MCF 10A (cell line): ENCODE measurements at regions not wholly inside any gene's neighbourhood (a gene's known extent, or its start where the extent isn't known, plus 50 kb on each side); places are given as distances from the start of the nearest gene placed in this dataset.

ENCODE experiments used
- BruUV-seq: library from RNA; stranded (reverse); fragments of 400-500 nt; replicated peaks from 2 replicates; lab custom pipeline; 2021; lab: Mats Ljungman, UMichigan
- CTCF ChIA-PET: fragments of 300-600 bp; sonication (Branson Sonifier 250); formaldehyde crosslinking; extraction: SDS; loops from one replicate; lab custom pipeline; 2021; ENCODE audit warnings: antibody characterized with exemption, inconsistent platforms; lab: Yijun Ruan, JAX
- POLR2A ChIA-PET: fragments of 300-600, 350-650 bp; sonication (Branson Sonifier 250); formaldehyde crosslinking; extraction: SDS; loops from one replicate; lab custom pipeline; 2020; ENCODE audit warnings: antibody characterized with exemption, inconsistent platforms; lab: Yijun Ruan, JAX
- DNase-seq: peaks from one replicate; pipeline ENCODE4 v3.0.0-alpha.2; 2018; ENCODE audit not compliant: unreplicated experiment
- H3K27ac Mint-ChIP-seq: one replicate; pipeline ENCODE4 v1.8.0; 2022; ENCODE audit warnings: mild to moderate bottlenecking, low read depth, mixed read lengths; ENCODE audit not compliant: unreplicated experiment
- H3K27me3 Mint-ChIP-seq: one replicate; pipeline ENCODE4 v1.8.0; 2022; ENCODE audit warnings: mixed read lengths; ENCODE audit not compliant: insufficient read depth, unreplicated experiment
- H3K36me3 Mint-ChIP-seq: one replicate; pipeline ENCODE4 v1.8.0; 2022; ENCODE audit warnings: mild to moderate bottlenecking, moderate library complexity, mixed read lengths; ENCODE audit not compliant: insufficient read depth, unreplicated experiment
- H3K4me1 Mint-ChIP-seq: one replicate; pipeline ENCODE4 v1.8.0; 2022; ENCODE audit warnings: mixed read lengths; ENCODE audit not compliant: insufficient read depth, unreplicated experiment
- H3K4me3 Mint-ChIP-seq: one replicate; pipeline ENCODE4 v1.8.0; 2022; ENCODE audit warnings: mild to moderate bottlenecking, moderate library complexity, mixed read lengths; ENCODE audit not compliant: unreplicated experiment
- H3K9me3 Mint-ChIP-seq: one replicate; pipeline ENCODE4 v1.8.0; 2022; ENCODE audit warnings: mixed read lengths; ENCODE audit not compliant: unreplicated experiment
- intact Hi-C: fragments of 100-400 bp; cut with micrococcal nuclease; formaldehyde crosslinking; loops from 2 replicates; pipeline ENCODE4 v1.14.1; 2022
- TF ChIP-seq, protein P1 (sequence below): fragments of 200-600 bp; IDR thresholded peaks from one replicate; pipeline ENCODE4 v1.8.0; 2022; ENCODE audit warnings: antibody characterized with exemption, mild to moderate bottlenecking; ENCODE audit not compliant: unreplicated experiment

DNA sequence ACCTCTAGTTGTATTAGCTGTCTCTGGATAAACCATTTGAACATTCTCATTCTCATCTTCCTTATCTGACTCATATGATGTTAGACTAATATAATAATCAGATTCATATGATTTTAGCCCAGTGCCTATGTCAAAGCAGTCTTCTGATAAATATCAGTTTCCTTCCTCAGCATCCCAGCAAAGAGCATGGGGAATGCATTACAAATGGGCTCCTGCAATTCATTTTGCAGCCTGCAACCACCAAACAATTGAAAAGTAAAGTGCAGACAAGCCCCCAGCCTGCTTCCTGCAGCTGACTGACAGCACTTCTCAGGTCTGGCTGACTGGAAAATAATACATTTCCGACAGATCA lies 78.2 kb upstream of the STAC start:
- ChIA-PET CTCF (interaction anchor here (0.6 kb wide), 1 partner anchor 403 kb away, joined by 3 read pairs; no protein-coding TSS in a partner anchor), POLR2A (interaction anchor here (0.6 kb wide), 1 partner anchor 172 kb away, joined by 3 read pairs; no protein-coding TSS in a partner anchor)
- H3K4me1 Mint-ChIP-seq: peaks cover under 1% of the 10 kb centered on the region
- H3K4me3 Mint-ChIP-seq: no peak overlapping the region
- H3K27me3 Mint-ChIP-seq: no peaks in the 10 kb centered on the region
- no peaks in the 10 kb centered on the region for H3K36me3 Mint-ChIP-seq
- TF ChIP-seq, protein P1, sequence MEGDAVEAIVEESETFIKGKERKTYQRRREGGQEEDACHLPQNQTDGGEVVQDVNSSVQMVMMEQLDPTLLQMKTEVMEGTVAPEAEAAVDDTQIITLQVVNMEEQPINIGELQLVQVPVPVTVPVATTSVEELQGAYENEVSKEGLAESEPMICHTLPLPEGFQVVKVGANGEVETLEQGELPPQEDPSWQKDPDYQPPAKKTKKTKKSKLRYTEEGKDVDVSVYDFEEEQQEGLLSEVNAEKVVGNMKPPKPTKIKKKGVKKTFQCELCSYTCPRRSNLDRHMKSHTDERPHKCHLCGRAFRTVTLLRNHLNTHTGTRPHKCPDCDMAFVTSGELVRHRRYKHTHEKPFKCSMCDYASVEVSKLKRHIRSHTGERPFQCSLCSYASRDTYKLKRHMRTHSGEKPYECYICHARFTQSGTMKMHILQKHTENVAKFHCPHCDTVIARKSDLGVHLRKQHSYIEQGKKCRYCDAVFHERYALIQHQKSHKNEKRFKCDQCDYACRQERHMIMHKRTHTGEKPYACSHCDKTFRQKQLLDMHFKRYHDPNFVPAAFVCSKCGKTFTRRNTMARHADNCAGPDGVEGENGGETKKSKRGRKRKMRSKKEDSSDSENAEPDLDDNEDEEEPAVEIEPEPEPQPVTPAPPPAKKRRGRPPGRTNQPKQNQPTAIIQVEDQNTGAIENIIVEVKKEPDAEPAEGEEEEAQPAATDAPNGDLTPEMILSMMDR: no peak
- H3K27ac Mint-ChIP-seq: no peak overlapping the region
- BruUV-seq: no TSS peak
- intact Hi-C loops: no loop called here
- no peaks in the 10 kb centered on the region for H3K9me3 Mint-ChIP-seq
- DNase-seq: no peak

- no TSS peak for BruUV-seq
- no peak overlapping the region for H3K27ac Mint-ChIP-seq
- H3K36me3 Mint-ChIP-seq: no peaks in the 10 kb centered on the region
- no peak overlapping the region for H3K4me3 Mint-ChIP-seq
- H3K27me3 Mint-ChIP-seq: no peaks in the 10 kb centered on the region
- ChIA-PET POLR2A (interaction anchor here (0.6 kb wide), 1 partner anchor 172 kb away, joined by 3 read pairs; no protein-coding TSS in a partner anchor), CTCF (interaction anchor here (0.6 kb wide), 1 partner anchor 403 kb away, joined by 3 read pairs; no protein-coding TSS in a partner anchor)
- no peaks in the 10 kb centered on the region for H3K9me3 Mint-ChIP-seq
- no peak for DNase-seq
- no peaks in the 10 kb centered on the region for H3K4me1 Mint-ChIP-seq
- intact Hi-C loops: no loop called here
- TF ChIP-seq, protein P1: no peak
Measured at GRCh38 chr3:36302626-36303025, 77.7 kb upstream of the STAC start.

DNA sequence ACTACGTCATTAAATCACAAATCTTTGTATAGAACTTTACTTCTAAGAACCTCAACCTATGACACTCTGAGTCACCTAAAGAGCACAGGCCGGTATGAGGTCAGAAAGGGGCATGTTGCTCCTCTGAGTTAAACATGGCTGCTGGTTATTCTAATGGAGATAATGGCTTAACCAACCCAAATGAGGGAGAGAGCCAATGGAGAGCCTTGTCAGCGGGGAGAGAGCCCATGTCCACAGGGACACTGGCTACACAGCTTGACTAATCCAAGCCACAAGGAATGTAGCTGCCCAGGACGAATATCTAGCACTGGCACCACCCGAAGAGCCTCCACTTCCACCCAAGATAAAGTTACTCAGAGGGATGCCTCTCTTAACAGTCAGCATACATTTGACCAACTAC lies 77.0 kb upstream of the STAC start:
- no peaks in the 10 kb centered on the region for H3K36me3 Mint-ChIP-seq
- H3K27me3 Mint-ChIP-seq: no peaks in the 10 kb centered on the region
- no peak overlapping the region for H3K27ac Mint-ChIP-seq
- H3K9me3 Mint-ChIP-seq: no peaks in the 10 kb centered on the region
- no peak for DNase-seq
- BruUV-seq: no TSS peak
- CTCF ChIA-PET: no interaction called here
- no peak overlapping the region for H3K4me3 Mint-ChIP-seq
- no peaks in the 10 kb centered on the region for H3K4me1 Mint-ChIP-seq
- POLR2A ChIA-PET: no interaction called here
- TF ChIP-seq, protein P1: no peak
- intact Hi-C loops: no loop called here

DNA sequence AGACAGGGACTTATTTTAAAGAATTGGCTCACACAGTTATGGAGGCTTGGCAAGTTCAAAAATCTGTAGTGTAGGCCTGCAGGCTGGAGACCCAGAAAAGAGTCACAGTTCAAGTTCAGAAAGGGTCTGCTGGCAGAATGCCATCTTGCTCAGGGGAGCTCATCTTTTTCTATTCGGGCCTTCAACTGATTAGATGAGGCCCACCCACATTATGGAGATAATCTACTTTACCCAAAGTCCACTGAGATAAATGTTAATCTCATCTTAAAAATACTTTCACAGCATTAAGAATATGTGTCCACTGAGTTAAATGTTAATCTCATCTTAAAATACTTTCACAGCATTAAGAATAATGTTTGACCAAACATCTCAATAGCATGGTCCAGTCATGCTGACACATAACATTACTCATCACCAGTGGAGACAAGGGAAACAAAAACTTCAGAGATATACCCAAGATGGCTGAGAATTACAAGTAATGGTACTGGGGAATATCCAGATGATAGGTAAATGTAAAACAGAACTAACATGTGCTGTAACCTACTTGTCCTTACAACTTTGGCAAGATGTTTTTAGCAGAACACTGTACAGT lies 74.3 kb upstream of the STAC start:
- CTCF ChIA-PET: no interaction called here
- DNase-seq: no peak
- BruUV-seq: no TSS peak
- Mint-ChIP-seq H3K9me3 (no peaks in the 10 kb centered on the region), H3K4me3 (no peak overlapping the region), H3K36me3 (no peaks in the 10 kb centered on the region), H3K27me3 (no peaks in the 10 kb centered on the region), H3K27ac (no peak overlapping the region), H3K4me1 (no peaks in the 10 kb centered on the region)
- intact Hi-C loops: no loop called here
- POLR2A ChIA-PET: no interaction called here
- TF ChIP-seq, protein P1: no peak
